NOMO-1 treated with dmso at 0.1 percent for 144 hours (cell line): ENCODE measurements at regions not wholly inside any gene's neighbourhood (a gene's known extent, or its start where the extent isn't known, plus 50 kb on each side); places are given as distances from the start of the nearest gene placed in this dataset.

Experiments
- DNase-seq: peaks from one replicate; lab custom pipeline; 2025; ENCODE audit not compliant: unreplicated experiment; lab: John Stamatoyannopoulos, UW

DNA sequence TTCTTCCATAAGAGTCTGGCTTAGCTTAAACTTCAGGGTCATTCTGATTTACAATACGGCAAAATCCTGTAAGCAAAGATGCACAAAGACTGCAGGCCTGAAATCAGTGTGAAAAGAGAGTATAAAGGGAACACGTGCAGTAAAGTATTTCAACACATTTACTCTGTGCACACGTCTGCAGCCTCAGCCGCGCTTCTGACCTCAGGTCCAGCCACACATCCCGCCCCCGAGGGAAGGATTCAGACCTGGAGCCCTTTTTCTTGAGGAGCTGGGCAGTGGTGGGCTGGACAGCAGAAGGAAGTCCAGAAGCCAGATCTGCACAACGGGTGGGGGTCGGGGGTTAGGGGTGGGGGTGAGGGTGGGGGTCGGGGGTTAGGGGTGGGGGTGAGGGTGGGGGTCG lies 58.9 kb upstream of the FAM20C start:
- DNase-seq: no peak

DNA sequence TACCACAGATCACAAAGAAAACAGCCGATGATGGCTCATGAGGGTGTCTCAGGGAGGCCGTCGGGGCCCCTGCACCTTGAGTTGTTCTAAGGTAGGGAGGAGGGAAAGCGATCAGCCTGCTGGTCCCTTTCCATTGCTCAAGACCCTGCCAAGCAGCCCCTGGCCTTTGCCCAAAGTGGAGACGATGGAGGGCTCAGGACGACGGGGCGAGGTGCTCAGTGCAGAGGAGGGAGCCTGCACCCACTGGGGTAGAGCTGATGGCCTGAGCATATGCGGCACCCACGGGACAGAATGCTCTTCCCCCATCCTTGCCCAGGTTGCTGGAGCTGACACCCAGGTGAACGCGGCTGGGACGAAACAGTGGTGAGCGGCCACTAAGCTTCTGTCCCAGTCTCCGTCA lies 58.3 kb upstream of the FAM20C start:
- DNase-seq: no peak

DNA sequence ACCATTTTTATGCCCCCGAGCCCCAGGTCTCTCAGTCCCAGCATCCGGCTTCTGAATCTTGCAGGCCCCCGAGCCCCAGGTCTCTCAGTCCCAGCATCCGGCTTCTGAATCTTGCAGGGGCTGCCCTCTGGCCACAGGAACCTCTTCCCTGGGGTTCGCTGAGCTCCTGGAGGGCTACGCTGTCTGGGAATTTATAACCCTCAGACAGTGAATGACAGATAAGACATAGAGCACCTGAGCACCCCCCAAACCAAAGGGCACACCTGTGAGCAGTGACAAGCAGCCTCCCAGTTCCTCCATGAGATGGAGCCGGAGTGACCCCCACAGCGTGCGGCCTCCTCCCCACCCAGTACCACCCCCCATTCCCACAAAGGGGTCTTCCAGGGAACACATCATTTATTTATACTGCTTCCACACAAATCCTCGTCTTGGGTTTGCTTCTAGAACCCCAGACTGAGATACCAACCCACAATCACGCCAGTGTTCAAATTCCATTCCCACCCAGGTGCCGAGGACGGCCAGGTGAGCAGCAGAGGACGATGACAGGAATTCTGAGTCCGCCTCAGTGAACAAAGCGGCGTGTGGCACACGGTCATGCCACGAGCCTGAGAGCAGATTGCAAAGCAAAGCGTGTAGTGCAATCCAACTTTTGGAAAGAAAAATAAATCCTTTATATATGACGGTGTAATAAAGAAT lies 57.7 kb upstream of the FAM20C start:
- no peak for DNase-seq

DNA sequence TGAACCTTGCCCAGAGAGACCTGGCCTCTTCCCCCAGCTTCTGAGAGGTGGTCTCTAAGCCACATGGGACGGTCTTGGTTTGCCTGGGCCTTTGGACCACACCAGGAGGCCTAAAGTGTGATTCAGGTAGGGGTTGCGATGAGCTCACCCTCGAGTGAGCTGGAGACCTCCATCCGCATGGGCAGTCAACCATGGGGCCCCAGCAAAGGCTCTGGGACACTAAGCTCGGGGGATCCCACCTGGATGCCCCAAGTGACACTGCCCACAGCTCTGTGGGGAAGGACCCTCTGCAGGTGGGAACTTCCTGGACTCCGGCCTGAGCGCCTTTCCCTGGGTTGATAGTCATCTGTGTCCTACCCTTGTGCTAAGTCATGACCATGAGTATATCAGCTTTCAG lies 57.1 kb upstream of the FAM20C start:
- no peak for DNase-seq

DNA sequence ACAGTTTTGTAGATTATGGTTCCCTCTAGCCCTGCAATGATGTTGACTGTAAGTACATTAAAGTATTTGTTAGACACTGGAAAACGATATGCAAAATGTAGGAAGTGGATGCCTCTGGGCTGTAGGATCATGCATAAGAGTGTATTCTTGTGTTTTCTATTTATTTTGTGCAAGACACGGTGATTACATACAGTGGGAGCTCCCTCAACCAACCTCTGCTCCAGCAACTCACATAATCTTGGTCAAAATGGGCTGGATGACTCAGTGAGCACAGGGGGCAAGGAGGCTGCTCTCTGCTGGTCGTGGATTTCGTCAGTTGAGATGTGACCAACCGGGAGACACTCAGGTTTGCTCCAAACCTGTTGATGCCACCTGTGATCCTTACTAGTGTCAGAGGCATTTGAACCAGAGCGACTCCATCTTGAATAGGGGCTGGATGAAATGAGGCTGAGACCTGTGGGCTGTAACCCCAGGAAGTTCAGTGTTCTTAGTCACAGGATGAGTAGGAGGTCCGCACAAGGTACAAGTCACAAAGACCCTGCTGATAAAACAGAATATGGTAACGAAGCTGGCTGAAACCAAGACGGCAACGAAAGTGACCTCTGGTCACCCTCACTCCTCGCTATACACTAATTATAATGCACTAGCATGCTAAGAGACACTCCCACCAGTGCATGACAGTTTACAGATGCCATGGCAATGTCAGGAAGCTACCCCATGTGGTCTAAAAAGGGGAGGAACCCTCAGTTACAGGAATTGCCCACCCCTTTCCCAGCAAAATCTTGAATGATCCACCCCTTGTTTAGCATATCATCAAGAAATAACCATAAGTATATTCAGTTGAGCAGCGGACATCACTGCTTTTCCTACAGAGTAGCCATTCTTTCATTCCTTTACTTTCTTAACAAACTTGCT lies 56.4 kb upstream of the FAM20C start:
- no peak for DNase-seq

DNA sequence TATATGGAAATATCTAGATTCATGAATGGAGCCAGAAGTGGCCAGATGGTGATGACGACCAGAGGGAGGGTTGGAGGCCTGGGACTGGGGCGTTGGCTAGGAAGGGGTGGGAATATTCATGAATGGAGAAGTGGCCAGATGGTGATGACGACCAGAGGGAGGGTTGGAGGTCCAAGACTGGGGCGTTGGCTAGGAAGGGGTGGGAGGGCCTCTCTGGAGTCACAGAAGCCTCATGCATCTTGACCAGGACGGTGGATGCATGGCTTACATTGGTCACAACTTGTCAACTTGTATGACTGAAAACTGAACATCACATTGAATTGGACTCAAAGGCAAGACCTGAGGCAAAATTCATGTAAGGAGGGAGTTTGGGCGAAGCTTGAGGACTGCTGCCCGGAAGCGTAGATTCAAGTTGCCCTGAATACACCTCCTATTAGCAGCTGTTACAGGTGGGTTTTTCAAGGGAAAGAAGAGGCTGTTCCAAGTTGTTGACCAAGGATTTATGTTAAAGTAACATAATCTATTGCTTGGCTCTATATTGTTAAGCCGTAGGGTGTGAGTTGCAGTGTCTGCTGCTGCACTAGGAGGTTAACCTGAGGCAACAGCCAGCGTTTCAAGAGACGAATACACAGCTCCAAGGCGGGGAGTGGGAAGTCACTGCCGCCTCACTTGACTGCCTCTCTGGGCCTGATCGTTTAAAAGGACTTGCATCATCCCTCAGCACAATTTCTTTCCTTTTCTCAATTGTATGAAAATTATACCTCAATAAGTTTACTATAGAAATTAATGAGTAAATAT lies 55.1 kb upstream of the FAM20C start:
- DNase-seq: peak; percentile 25

DNA sequence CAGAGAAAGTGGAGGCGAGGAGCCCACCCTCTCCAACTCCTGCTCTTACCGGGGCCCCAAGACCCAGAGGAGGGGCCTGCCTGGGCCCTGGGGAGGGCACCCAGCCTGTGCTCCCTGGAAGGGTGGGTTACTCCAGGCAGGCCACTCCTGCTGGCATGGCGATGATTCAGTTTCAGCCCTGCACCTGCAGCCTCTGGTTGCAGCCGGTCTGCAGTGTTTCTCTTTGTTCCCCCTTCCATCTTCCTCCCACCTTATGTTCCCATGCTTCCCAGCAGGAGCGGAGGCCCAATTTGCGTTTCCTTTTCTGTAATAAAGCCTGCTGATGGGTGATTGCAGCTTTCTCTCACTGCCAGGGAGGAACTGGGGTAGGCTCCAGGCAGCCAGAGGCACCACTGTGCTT lies 53.2 kb upstream of the FAM20C start:
- no peak for DNase-seq

DNA sequence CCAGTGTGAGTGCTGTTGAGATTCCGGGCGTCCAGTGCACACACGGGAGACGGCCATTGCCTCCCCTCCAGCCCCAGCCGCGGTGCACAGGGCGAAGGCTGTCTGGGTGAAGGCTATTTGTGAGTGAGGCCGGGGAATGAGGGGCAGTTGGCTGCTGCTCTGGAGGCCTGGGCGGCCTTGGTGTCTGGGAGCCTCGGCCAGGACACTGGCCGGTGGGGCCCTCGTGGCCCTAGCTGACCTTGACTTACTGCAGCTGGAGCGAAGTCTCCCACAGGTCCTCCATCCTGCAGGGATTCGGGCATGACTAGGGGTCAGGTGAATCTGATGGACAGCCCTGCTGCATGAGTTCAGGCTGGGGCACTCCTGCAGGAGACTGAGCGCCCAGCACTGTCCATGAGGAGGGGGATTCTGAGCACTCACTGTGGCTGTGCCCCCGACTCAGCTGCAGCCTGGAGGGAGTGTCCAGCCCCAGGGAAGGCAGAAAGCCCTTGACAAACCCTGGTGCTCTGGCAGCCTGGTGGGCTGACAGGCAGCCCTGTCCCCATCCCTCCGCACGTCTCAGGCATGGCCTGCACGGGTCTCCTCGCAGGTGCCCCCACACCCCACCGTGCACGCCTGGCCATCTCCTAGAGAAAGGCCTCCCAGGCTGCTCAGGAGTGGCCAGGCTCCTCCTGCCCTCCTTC lies 52.7 kb upstream of the FAM20C start:
- no peak for DNase-seq

DNA sequence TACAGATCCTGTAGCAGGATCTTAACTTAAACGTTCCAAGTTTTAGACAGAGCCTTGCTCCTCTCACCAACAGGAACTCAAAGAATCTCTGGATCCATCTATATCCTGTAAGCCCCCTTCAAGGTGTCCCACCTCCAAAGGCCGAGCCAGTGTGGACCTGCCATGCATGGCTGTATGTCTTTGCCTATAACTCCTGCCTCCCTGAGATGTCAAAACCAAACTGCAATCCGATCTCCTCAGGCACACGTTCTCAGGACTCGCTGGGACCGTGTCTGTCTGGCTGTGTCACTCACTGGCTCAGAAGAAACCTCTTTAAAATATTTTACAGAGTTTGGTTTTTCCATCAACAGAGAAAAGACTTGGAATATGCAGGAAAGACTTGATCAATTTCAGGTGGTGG lies 51.4 kb upstream of the FAM20C start:
- DNase-seq: no peak

DNA sequence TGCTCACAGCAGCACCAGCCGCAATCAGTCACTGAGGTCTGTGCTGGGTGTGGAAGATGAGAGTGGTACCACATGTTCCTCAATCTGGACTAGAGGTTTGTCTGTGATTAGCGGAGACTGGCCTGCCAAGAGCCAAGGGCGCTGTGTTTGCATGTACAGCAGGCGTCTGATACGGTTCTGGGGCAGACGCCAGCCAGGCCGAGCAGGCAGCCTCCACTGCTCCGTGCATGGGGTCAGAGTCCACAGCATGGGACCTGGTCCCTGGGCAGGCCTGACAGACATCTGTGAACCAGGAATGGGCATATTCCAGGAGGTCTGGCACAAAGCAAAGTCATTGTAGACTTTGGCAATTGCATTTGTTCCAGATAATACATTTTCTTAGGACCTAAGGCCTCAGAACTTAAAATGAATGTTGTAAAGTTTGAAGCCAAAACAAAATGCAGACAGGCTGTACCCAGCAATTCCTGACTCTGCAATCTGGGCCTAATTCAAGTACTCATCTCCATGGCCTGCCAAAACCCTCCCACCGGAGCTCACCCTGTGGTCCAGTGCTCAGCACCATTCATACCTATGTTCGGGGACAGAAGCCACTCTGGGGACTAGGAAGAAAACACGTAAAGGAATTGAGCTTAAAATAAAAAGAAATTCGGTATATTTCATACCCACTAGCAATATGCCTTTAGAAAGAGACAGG lies 50.0 kb upstream of the FAM20C start:
- no peak for DNase-seq
